ENCODE measurements at regions not wholly inside any gene's neighbourhood (a gene's known extent, or its start where the extent isn't known, plus 50 kb on each side); places are given as distances from the start of the nearest gene placed in this dataset.

- no peaks in the 10 kb centered on the region for H3K4me1 ChIP-seq
- no peak for TF ChIP-seq HMGXB4 (CRISPR knock-in tag; IDR thresholded peaks at IDR 0.05; ENCODE audit: borderline replicate concordance)
- TF ChIP-seq CEBPB (IDR thresholded peaks at IDR 0.05): no peak
- no peak for TF ChIP-seq CBX8 (IDR thresholded peaks at IDR 0.05)
- TF ChIP-seq CHD2 (IDR thresholded peaks at IDR 0.05; ENCODE audit: low read length, partially characterized antibody): no peak
- TF ChIP-seq HES2 (IDR thresholded peaks at IDR 0.05): no peak
- TF ChIP-seq KDM1A (IDR thresholded peaks at IDR 0.05; ENCODE audit: low read depth): no peak
- no peak for TF ChIP-seq FOSB (CRISPR knock-in tag; IDR thresholded peaks at IDR 0.05)
- TF ChIP-seq TP53 (CRISPR knock-in tag; IDR thresholded peaks at IDR 0.05): no peak
- no peak for TF ChIP-seq BHLHE40 (IDR thresholded peaks at IDR 0.05; ENCODE audit: low read depth, low read length)
- TF ChIP-seq NFE2L2 (conservative IDR thresholded peaks at IDR 0.05; ENCODE audit: low read length): no peak
- no peak for TF ChIP-seq SREBF2 (IDR thresholded peaks at IDR 0.05)
- TF ChIP-seq RCOR1 (IDR thresholded peaks at IDR 0.05; ENCODE audit: low read depth, low read length): no peak
- TF ChIP-seq USF2 (IDR thresholded peaks at IDR 0.05): no peak
- TF ChIP-seq FOSL2 (IDR thresholded peaks at IDR 0.05): no peak
- TF ChIP-seq FOSL2 (CRISPR knock-in tag; IDR thresholded peaks at IDR 0.05): no peak
- POLR2A ChIA-PET: no interaction called here
- no peak overlapping the region for H3K27ac ChIP-seq
- DNase-seq (ENCODE audit: low read depth in 1 of 2, low spot score in 1 of 2) (no peak), FAIRE-seq (no peak), ATAC-seq (no peak)
- no peak overlapping the region for H3K4me2 ChIP-seq
- WGBS (ENCODE audit: missing lambda C conversion rate): 8% methylated on average over 1 of the region's 1 CpG
- CTCF ChIA-PET: no interaction called here
- H3K4me3 ChIP-seq: no peak overlapping the region
- H3K9me3 ChIP-seq: no peaks in the 10 kb centered on the region
Measured at GRCh38 chr13:82341116-82341515, 1541.2 kb downstream of the SLITRK1 start.

GRCh38 chr13:82330499-82330898, 1551.8 kb downstream of the SLITRK1 start:
- Histone ChIP-seq H3K4me1 (no peaks in the 10 kb centered on the region), H3K4me3 (no peak overlapping the region), H3K9me3 (no peaks in the 10 kb centered on the region), H3K4me2 (no peak overlapping the region), H3K27ac (no peak overlapping the region)
- CTCF ChIA-PET: no interaction called here
- TF ChIP-seq RCOR1 (IDR thresholded peaks at IDR 0.05; ENCODE audit: low read depth, low read length) (no peak), PHF8 (IDR thresholded peaks at IDR 0.05; ENCODE audit: borderline replicate concordance, low read depth) (no peak), CTCF (IDR thresholded peaks at IDR 0.05) (no peak; the same call in 2 of the 3 replicates), SMC3 (IDR thresholded peaks at IDR 0.05) (no peak), RAD21 (conservative IDR thresholded peaks at IDR 0.05 in 1 of 2, IDR thresholded peaks at IDR 0.05 in 1 of 2) (peak in 1 of 2 experiments; percentile 15; a peak in 1 of 5 replicates), NR3C1 (IDR thresholded peaks at IDR 0.05) (no peak), POLR2AphosphoS2 (conservative IDR thresholded peaks at IDR 0.05; ENCODE audit: low read length) (no peak)
- 6% methylated on average over 5 of the region's 5 CpGs for WGBS (ENCODE audit: missing lambda C conversion rate)
- FAIRE-seq: no peak
- POLR2A ChIA-PET: no interaction called here
- ATAC-seq: no peak
- DNase-seq (ENCODE audit: low read depth in 1 of 2, low spot score in 1 of 2): peak in 1 of 2 experiments; percentile 13

GRCh38 chr13:82323101-82323500, 1559.2 kb downstream of the SLITRK1 start:
- Histone ChIP-seq H3K4me1 (no peaks in the 10 kb centered on the region), H3K27ac (no peak overlapping the region), H3K4me3 (no peak overlapping the region), H3K4me2 (peak overlapping the region; percentile 32; the same call in 1 of the 3 replicates), H3K9me3 (no peaks in the 10 kb centered on the region)
- no peak for DNase-seq (ENCODE audit: low read depth in 1 of 2, low spot score in 1 of 2)
- ChIA-PET POLR2A (no interaction called here), CTCF (no interaction called here)
- WGBS (ENCODE audit: missing lambda C conversion rate): 8% methylated on average over 5 of the region's 5 CpGs
- no peak for FAIRE-seq
- no peak for ATAC-seq
- TF ChIP-seq JUN (IDR thresholded peaks at IDR 0.05) (no peak), RNF2 (IDR thresholded peaks at IDR 0.05; ENCODE audit: borderline replicate concordance, low read depth) (no peak), ELK1 (IDR thresholded peaks at IDR 0.05; ENCODE audit: low read depth, low read length) (no peak), CTCF (IDR thresholded peaks at IDR 0.05) (no peak), BCL3 (IDR thresholded peaks at IDR 0.05) (no peak), CBX8 (IDR thresholded peaks at IDR 0.05) (no peak), RAD21 (conservative IDR thresholded peaks at IDR 0.05 in 1 of 2, IDR thresholded peaks at IDR 0.05 in 1 of 2) (no peak), BHLHE40 (IDR thresholded peaks at IDR 0.05; ENCODE audit: low read depth, low read length) (no peak), KDM1A (IDR thresholded peaks at IDR 0.05; ENCODE audit: low read depth) (no peak)

Measured in A549 (cell line).